Neutrophil (primary cell): ENCODE measurements at regions not wholly inside any gene's neighbourhood (a gene's known extent, or its start where the extent isn't known, plus 50 kb on each side); places are given as distances from the start of the nearest gene placed in this dataset.

Experiments
- H3K27ac ChIP-seq: fragments of 200-600 bp; sonication (generic); 2 replicates; pipeline ENCODE4 v1.5.1; 2016; ENCODE audit warnings: mild to moderate bottlenecking, moderate library complexity
- H3K27me3 ChIP-seq: fragments of 200-600 bp; sonication (generic); 2 replicates; pipeline ENCODE4 v1.6.0; 2016; ENCODE audit warnings: mild to moderate bottlenecking
- H3K36me3 ChIP-seq: fragments of 200-600 bp; sonication (generic); 2 replicates; pipeline ENCODE4 v1.5.1; 2017
- H3K4me1 ChIP-seq, 2 experiments: fragments of 200-600 bp in 1 of 2; sonication (generic) in 1 of 2; 1 replicate in 1 of 2; 2 replicates in 1 of 2; pipeline versions ENCODE4 v1.5.1 to v1.6.1; 2013 to 2016; ENCODE audit warnings: low read depth in 1 of 2, low read length in 1 of 2, mild to moderate bottlenecking in 1 of 2, moderate library complexity in 1 of 2; ENCODE audit not compliant: control insufficient read depth in 1 of 2, insufficient read depth in 1 of 2
- H3K4me3 ChIP-seq, 2 experiments: fragments of 200-600 bp in 1 of 2; sonication (generic) in 1 of 2; 1 replicate in 1 of 2; 2 replicates in 1 of 2; pipeline ENCODE4 v1.5.1; 2013 to 2016; ENCODE audit warnings: low read depth in 1 of 2, low read length in 1 of 2, mild to moderate bottlenecking in 1 of 2, moderate library complexity in 1 of 2
- H3K9me3 ChIP-seq: fragments of 200-600 bp; sonication (generic); 2 replicates; pipeline ENCODE4 v1.5.1; 2016
- CTCF ChIP-seq: fragments of 200-600 bp; sonication (generic); IDR thresholded peaks from 2 replicates; pipeline ENCODE4 v1.5.1; 2016; ENCODE audit warnings: antibody characterized with exemption

GRCh38 chr10:28429573-28430216 is 103.2 kb upstream of the WAC start:
- H3K36me3 ChIP-seq: no peaks in the 10 kb centered on the region
- H3K27ac ChIP-seq: no peak overlapping the region
- peaks cover 11% of the 10 kb centered on the region in 2 experiments for H3K4me1 ChIP-seq
- no peaks in the 10 kb centered on the region for H3K27me3 ChIP-seq
- H3K9me3 ChIP-seq: no peaks in the 10 kb centered on the region
- no peak for TF ChIP-seq CTCF
- H3K4me3 ChIP-seq: no peak overlapping the region

GRCh38 chr10:28431139-28431538 is 101.8 kb upstream of the WAC start:
- no peaks in the 10 kb centered on the region for H3K9me3 ChIP-seq
- no peak overlapping the region for H3K4me3 ChIP-seq
- H3K4me1 ChIP-seq: peaks cover 11% of the 10 kb centered on the region in 2 experiments
- H3K27me3 ChIP-seq: no peaks in the 10 kb centered on the region
- H3K36me3 ChIP-seq: no peaks in the 10 kb centered on the region
- no peak for TF ChIP-seq CTCF
- no peak overlapping the region for H3K27ac ChIP-seq

- Histone ChIP-seq H3K27me3 (no peaks in the 10 kb centered on the region), H3K27ac (peak overlapping the region; percentile 33)
- TF ChIP-seq CTCF: peak; percentile 91
Observed at GRCh38 chr10:28432210-28432676, 100.7 kb upstream of the WAC start.

GRCh38 chr10:28434063-28434462 is 98.9 kb upstream of the WAC start:
- H3K27ac ChIP-seq: no peak overlapping the region
- H3K4me3 ChIP-seq: no peak overlapping the region
- H3K9me3 ChIP-seq: no peaks in the 10 kb centered on the region
- TF ChIP-seq CTCF: no peak
- peaks cover 11% of the 10 kb centered on the region in 2 experiments for H3K4me1 ChIP-seq
- no peaks in the 10 kb centered on the region for H3K36me3 ChIP-seq
- H3K27me3 ChIP-seq: no peaks in the 10 kb centered on the region

More at GRCh38 chr10:28432210-28432676, 100.7 kb upstream of the WAC start:
- peak overlapping the region; percentile 29 to 39 for H3K4me3 ChIP-seq
- H3K9me3 ChIP-seq: no peaks in the 10 kb centered on the region
- peaks cover 11% of the 10 kb centered on the region in 2 experiments for H3K4me1 ChIP-seq
- H3K36me3 ChIP-seq: no peaks in the 10 kb centered on the region

GRCh38 chr10:28442403-28442802 is 90.5 kb upstream of the WAC start:
- Histone ChIP-seq H3K4me3 (no peak overlapping the region), H3K27me3 (no peaks in the 10 kb centered on the region), H3K27ac (no peak overlapping the region), H3K36me3 (no peaks in the 10 kb centered on the region), H3K4me1 (no peaks in the 10 kb centered on the region), H3K9me3 (no peaks in the 10 kb centered on the region)
- TF ChIP-seq CTCF: no peak
